PC-9 (cell line): ENCODE measurements at regions not wholly inside any gene's neighbourhood (a gene's known extent, or its start where the extent isn't known, plus 50 kb on each side); places are given as distances from the start of the nearest gene placed in this dataset.

Source experiments
- BruUV-seq: library from RNA; stranded (reverse); fragments of 400-500 nt; replicated peaks from 2 replicates; lab custom pipeline; 2021; lab: Mats Ljungman, UMichigan
- CTCF ChIA-PET: fragments of 300-600 bp; sonication (Branson Sonifier 250); formaldehyde crosslinking; loops from one replicate; lab custom pipeline; 2022; ENCODE audit warnings: antibody characterized with exemption; lab: Charles Lee
- POLR2A ChIA-PET: fragments of 300-600 bp; sonication (Branson Sonifier 250); formaldehyde crosslinking; loops from one replicate; lab custom pipeline; 2022; ENCODE audit warnings: antibody characterized with exemption; ENCODE audit not compliant: unreplicated experiment; lab: Charles Lee
- DNase-seq, 2 experiments: peaks; one replicate each; pipeline versions ENCODE4 v3.0.0 to v3.0.0-alpha.2; 2015 to 2022; ENCODE audit warnings: mixed read lengths in 1 of 2
- H2AFZ ChIP-seq: fragments of 200-600 bp; sonication (generic); 2 replicates; pipeline ENCODE4 v1.8.1; 2017; ENCODE audit warnings: antibody characterized with exemption
- H3F3A ChIP-seq: fragments of 200-600 bp; sonication (generic); 2 replicates; pipeline ENCODE4 v1.8.1; 2017; ENCODE audit warnings: antibody characterized with exemption, mild to moderate bottlenecking, low read depth; ENCODE audit not compliant: insufficient read depth
- H3K27ac ChIP-seq: fragments of 200-600 bp; sonication (generic); 2 replicates; pipeline ENCODE4 v1.6.1; 2016; ENCODE audit warnings: mixed run types
- H3K27me3 ChIP-seq: fragments of 200-600 bp; sonication (generic); 2 replicates; pipeline ENCODE4 v1.6.1; 2016; ENCODE audit warnings: low read depth, mixed run types; ENCODE audit not compliant: insufficient read depth
- H3K36me3 ChIP-seq: fragments of 200-600 bp; sonication (generic); 2 replicates; pipeline ENCODE4 v1.6.1; 2016; ENCODE audit warnings: low read depth, mixed run types
- H3K4me1 ChIP-seq: fragments of 200-600 bp; sonication (generic); replicated peaks from 2 replicates; pipeline ENCODE4 v1.6.1; 2016; ENCODE audit warnings: mixed run types; ENCODE audit not compliant: insufficient read depth
- H3K4me2 ChIP-seq: fragments of 200-600 bp; sonication (generic); 2 replicates; pipeline ENCODE4 v1.6.1; 2017; ENCODE audit warnings: mixed run types
- H3K4me3 ChIP-seq: fragments of 200-600 bp; sonication (generic); 2 replicates; pipeline ENCODE4 v1.6.1; 2016; ENCODE audit warnings: mixed run types
- H3K79me2 ChIP-seq: fragments of 200-600 bp; sonication (generic); 2 replicates; pipeline ENCODE4 v1.6.1; 2017; ENCODE audit warnings: low read depth, mixed run types
- H3K9me2 ChIP-seq: fragments of 200-600 bp; sonication (generic); 2 replicates; pipeline ENCODE4 v1.8.1; 2017; ENCODE audit warnings: mild to moderate bottlenecking; ENCODE audit not compliant: insufficient read depth
- H3K9me3 ChIP-seq: fragments of 200-600 bp; sonication (generic); 2 replicates; pipeline ENCODE4 v1.8.1; 2016; ENCODE audit warnings: low read depth; ENCODE audit not compliant: insufficient read depth
- H4K20me1 ChIP-seq: fragments of 200-600 bp; sonication (generic); 2 replicates; pipeline ENCODE4 v1.8.1; 2017; ENCODE audit not compliant: insufficient read depth
- EZH2 ChIP-seq: fragments of 200-600 bp; sonication (generic); IDR thresholded peaks from 2 replicates; pipeline ENCODE4 v1.8.0; 2017; ENCODE audit warnings: antibody characterized with exemption, low read depth
- intact Hi-C: fragments of 100-400 bp; cut with micrococcal nuclease; formaldehyde crosslinking; loops from one replicate; pipeline ENCODE4 v1.10.0; 2022; ENCODE audit not compliant: unreplicated experiment
- TF ChIP-seq, protein P1 (sequence below): fragments of 200-600 bp; sonication (generic); conservative IDR thresholded peaks from 2 replicates; pipeline ENCODE4 v1.6.1; 2017; ENCODE audit warnings: mixed run types, antibody characterized with exemption, mild to moderate bottlenecking, moderate library complexity

DNA sequence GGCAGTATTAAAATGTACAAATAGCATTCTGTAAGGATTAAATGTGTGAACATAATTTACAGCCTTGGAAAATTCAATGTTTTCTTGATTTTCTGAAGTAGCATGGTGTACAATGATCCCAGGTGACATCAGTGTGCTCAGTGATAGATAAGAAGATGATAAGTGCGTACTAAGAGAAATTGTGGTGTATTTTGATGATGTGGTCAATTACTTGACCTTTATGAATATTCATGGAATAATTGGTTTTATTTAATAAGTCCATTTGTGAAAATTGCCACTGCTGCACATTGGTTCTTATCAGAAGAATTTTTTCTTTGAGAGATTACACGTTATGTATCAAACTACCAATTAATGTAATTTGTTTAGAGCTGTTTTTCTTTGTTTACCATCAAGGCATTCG lies 128.8 kb downstream of the FOXG1 start:
- no peak overlapping the region for H2AFZ ChIP-seq
- CTCF ChIA-PET = no interaction called here
- no peak overlapping the region for H3K27ac ChIP-seq
- no peaks in the 10 kb centered on the region for H3K9me3 ChIP-seq
- H4K20me1 ChIP-seq = no peaks in the 10 kb centered on the region
- no TSS peak for BruUV-seq
- no peak overlapping the region for H3K4me3 ChIP-seq
- H3K4me2 ChIP-seq = no peak overlapping the region
- no peak for TF ChIP-seq EZH2
- TF ChIP-seq, protein P1, sequence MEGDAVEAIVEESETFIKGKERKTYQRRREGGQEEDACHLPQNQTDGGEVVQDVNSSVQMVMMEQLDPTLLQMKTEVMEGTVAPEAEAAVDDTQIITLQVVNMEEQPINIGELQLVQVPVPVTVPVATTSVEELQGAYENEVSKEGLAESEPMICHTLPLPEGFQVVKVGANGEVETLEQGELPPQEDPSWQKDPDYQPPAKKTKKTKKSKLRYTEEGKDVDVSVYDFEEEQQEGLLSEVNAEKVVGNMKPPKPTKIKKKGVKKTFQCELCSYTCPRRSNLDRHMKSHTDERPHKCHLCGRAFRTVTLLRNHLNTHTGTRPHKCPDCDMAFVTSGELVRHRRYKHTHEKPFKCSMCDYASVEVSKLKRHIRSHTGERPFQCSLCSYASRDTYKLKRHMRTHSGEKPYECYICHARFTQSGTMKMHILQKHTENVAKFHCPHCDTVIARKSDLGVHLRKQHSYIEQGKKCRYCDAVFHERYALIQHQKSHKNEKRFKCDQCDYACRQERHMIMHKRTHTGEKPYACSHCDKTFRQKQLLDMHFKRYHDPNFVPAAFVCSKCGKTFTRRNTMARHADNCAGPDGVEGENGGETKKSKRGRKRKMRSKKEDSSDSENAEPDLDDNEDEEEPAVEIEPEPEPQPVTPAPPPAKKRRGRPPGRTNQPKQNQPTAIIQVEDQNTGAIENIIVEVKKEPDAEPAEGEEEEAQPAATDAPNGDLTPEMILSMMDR = no peak
- H3K36me3 ChIP-seq = no peaks in the 10 kb centered on the region
- intact Hi-C loops = no loop called here
- DNase-seq = no peak
- H3K27me3 ChIP-seq = no peaks in the 10 kb centered on the region
- no peaks in the 10 kb centered on the region for H3K9me2 ChIP-seq
- H3F3A ChIP-seq = no peaks in the 10 kb centered on the region
- no peaks in the 10 kb centered on the region for H3K79me2 ChIP-seq
- POLR2A ChIA-PET = no interaction called here
- H3K4me1 ChIP-seq = no peaks in the 10 kb centered on the region

DNA sequence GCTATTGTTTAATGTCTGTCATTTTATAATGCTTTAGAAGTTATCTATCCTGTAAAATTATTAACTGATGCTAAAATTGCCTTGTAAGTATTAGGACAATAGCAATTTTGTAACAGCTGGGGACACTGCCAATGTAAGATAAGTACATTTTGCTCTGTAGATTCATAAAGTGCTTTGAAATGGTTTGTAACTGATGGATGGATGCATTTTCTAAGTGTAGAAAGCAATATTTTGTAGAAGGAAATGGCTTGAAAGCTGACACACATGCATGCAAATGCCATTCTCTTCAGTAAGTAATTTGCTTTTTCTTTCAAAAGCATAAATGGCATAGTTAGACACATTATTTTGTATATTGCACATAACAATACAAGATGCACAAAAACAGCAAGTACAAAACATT lies 129.8 kb downstream of the FOXG1 start:
- BruUV-seq = no TSS peak
- TF ChIP-seq, protein P1 = no peak
- TF ChIP-seq EZH2 = no peak
- POLR2A ChIA-PET = no interaction called here
- Histone ChIP-seq H3K36me3 (no peaks in the 10 kb centered on the region), H3K9me3 (no peaks in the 10 kb centered on the region), H3K79me2 (no peaks in the 10 kb centered on the region), H3K4me1 (no peaks in the 10 kb centered on the region), H3K4me2 (no peak overlapping the region), H3K9me2 (no peaks in the 10 kb centered on the region), H3K27ac (no peak overlapping the region), H3K27me3 (no peaks in the 10 kb centered on the region), H3F3A (no peaks in the 10 kb centered on the region), H2AFZ (no peak overlapping the region), H4K20me1 (no peaks in the 10 kb centered on the region), H3K4me3 (no peak overlapping the region)
- intact Hi-C loops = no loop called here
- DNase-seq = no peak
- CTCF ChIA-PET = no interaction called here

DNA sequence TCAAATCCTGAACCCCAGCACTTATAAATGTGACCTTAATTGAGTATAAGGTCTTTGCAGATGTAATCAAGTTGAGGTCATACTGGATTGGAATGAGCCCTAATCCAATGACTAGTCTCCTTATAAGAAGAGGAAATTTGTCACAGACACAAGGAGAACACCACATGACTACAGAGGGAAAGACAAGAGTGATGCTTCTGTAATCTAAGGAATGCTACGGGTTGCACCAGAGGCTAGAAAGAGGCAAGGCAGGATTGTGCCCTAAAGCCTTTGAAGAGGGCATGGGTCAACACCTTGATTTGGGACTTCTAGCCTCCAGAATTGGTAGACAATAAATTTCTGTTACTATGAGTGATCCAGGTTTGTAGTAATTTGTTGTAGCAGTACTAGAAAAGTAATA lies 135.0 kb downstream of the FOXG1 start:
- H3K27ac ChIP-seq = no peak overlapping the region
- H3K4me3 ChIP-seq = no peak overlapping the region
- H3K79me2 ChIP-seq = no peaks in the 10 kb centered on the region
- ChIA-PET CTCF (no interaction called here), POLR2A (no interaction called here)
- TF ChIP-seq EZH2 = no peak
- TF ChIP-seq, protein P1 = no peak
- no peak for DNase-seq
- no peaks in the 10 kb centered on the region for H3K4me1 ChIP-seq
- no peaks in the 10 kb centered on the region for H4K20me1 ChIP-seq
- H3K4me2 ChIP-seq = no peak overlapping the region
- H3K36me3 ChIP-seq = no peaks in the 10 kb centered on the region
- H3K9me3 ChIP-seq = no peaks in the 10 kb centered on the region
- H3K9me2 ChIP-seq = no peaks in the 10 kb centered on the region
- intact Hi-C loops = no loop called here
- no peaks in the 10 kb centered on the region for H3K27me3 ChIP-seq
- no peaks in the 10 kb centered on the region for H3F3A ChIP-seq
- BruUV-seq = no TSS peak
- no peak overlapping the region for H2AFZ ChIP-seq
